ENCODE measurements at regions not wholly inside any gene's neighbourhood (a gene's known extent, or its start where the extent isn't known, plus 50 kb on each side); places are given as distances from the start of the nearest gene placed in this dataset.
A peak's percentile ranks its signal among the peaks of the same experiment; 100 is the strongest.

GRCh38 chr6:81575442-81575841, 177.0 kb downstream of the TENT5A start:
- Histone ChIP-seq H3K4me3 (no peak overlapping the region), H3K36me3 (no peaks in the 10 kb centered on the region), H3K4me1 (peaks cover 0 to 33% (median 0%) of the 10 kb centered on the region in 4 donors), H3K27me3 (no peaks in the 10 kb centered on the region), H3K9me3 (no peaks in the 10 kb centered on the region), H3K27ac (no peak overlapping the region)
- TF ChIP-seq EP300 (IDR thresholded peaks at IDR 0.05) (no peak), POLR2A (IDR thresholded peaks at IDR 0.05) (no peak), CTCF (IDR thresholded peaks at IDR 0.05) (no peak), POLR2AphosphoS5 (IDR thresholded peaks at IDR 0.05) (no peak)
- intact Hi-C loops (cut with DNase I; ENCODE audit: low total_unique reads) = no loop called here
- peak in 1 of 2 donors; percentile 28 for DNase-seq

GRCh38 chr6:81572020-81572419, 180.5 kb downstream of the TENT5A start:
- no peak overlapping the region for H3K4me3 ChIP-seq
- intact Hi-C loops (cut with DNase I; ENCODE audit: low total_unique reads) = no loop called here
- peaks cover 0 to 34% (median 0%) of the 10 kb centered on the region in 4 donors for H3K4me1 ChIP-seq
- H3K27me3 ChIP-seq = no peaks in the 10 kb centered on the region
- H3K9me3 ChIP-seq = no peaks in the 10 kb centered on the region
- DNase-seq = peak in 1 of 2 donors; percentile 72
- 51 to 65% (median 61%) methylated on average over 2 of the region's 2 CpGs for WGBS, 5 donors
- TF ChIP-seq CTCF (IDR thresholded peaks at IDR 0.05) = no peak
- peak; percentile 27 to 73 (median 49) for TF ChIP-seq POLR2AphosphoS5 (IDR thresholded peaks at IDR 0.05)
- H3K27ac ChIP-seq = peak overlapping the region in 2 of 5 donors; percentile 11 to 37
- H3K36me3 ChIP-seq = no peaks in the 10 kb centered on the region

- no peak overlapping the region for H3K4me3 ChIP-seq
- H3K4me1 ChIP-seq = peaks cover 0 to 33% (median 0%) of the 10 kb centered on the region in 4 donors
- intact Hi-C loops (cut with DNase I; ENCODE audit: low total_unique reads) = no loop called here
- DNase-seq = no peak
- TF ChIP-seq POLR2AphosphoS5 (IDR thresholded peaks at IDR 0.05) (no peak), CTCF (IDR thresholded peaks at IDR 0.05) (no peak), POLR2A (IDR thresholded peaks at IDR 0.05) (no peak), EP300 (IDR thresholded peaks at IDR 0.05) (no peak)
- H3K36me3 ChIP-seq = no peaks in the 10 kb centered on the region
- H3K9me3 ChIP-seq = no peaks in the 10 kb centered on the region
- WGBS, 5 donors = 64 to 93% (median 88%) methylated on average over 1 of the region's 1 CpG
- H3K27me3 ChIP-seq = no peaks in the 10 kb centered on the region
- no peak overlapping the region for H3K27ac ChIP-seq
Observed at GRCh38 chr6:81570681-81571080, 181.8 kb downstream of the TENT5A start.

GRCh38 chr6:81568973-81569372, 183.5 kb downstream of the TENT5A start:
- Histone ChIP-seq H3K4me1 (peaks cover 0 to 35% (median 0%) of the 10 kb centered on the region in 4 donors), H3K9me3 (no peaks in the 10 kb centered on the region), H3K36me3 (no peaks in the 10 kb centered on the region), H3K4me3 (no peak overlapping the region), H3K27me3 (no peaks in the 10 kb centered on the region), H3K27ac (no peak overlapping the region)
- intact Hi-C loops (cut with DNase I; ENCODE audit: low total_unique reads) = no loop called here
- TF ChIP-seq POLR2A (IDR thresholded peaks at IDR 0.05) = no peak
- no peak for TF ChIP-seq EP300 (IDR thresholded peaks at IDR 0.05)
- TF ChIP-seq POLR2AphosphoS5 (IDR thresholded peaks at IDR 0.05) = no peak
- TF ChIP-seq CTCF (IDR thresholded peaks at IDR 0.05) = no peak
- DNase-seq = no peak
- WGBS, 5 donors = 82 to 96% (median 87%) methylated on average over 2 of the region's 2 CpGs

Data from stomach (tissue), 8 donors.